OCI-LY7 (cell line): ENCODE measurements at regions not wholly inside any gene's neighbourhood (a gene's known extent, or its start where the extent isn't known, plus 50 kb on each side); places are given as distances from the start of the nearest gene placed in this dataset.

Source experiments
- EZH2phosphoT487 ChIP-seq: fragments of 200-600 bp; sonication (generic); IDR thresholded peaks from 2 replicates; pipeline ENCODE4 v1.6.1; 2018; ENCODE audit warnings: low read depth, borderline replicate concordance, mild to moderate bottlenecking, mixed run types, antibody characterized with exemption, low read length, moderate library complexity, mixed read lengths
- TF ChIP-seq, protein P1 (sequence below): fragments of 200-600 bp; sonication (generic); conservative IDR thresholded peaks from 2 replicates; pipeline ENCODE4 v1.5.1; 2014; ENCODE audit warnings: mild to moderate bottlenecking, antibody characterized with exemption, low read length, moderate library complexity, mixed read lengths

- TF ChIP-seq, protein P1, sequence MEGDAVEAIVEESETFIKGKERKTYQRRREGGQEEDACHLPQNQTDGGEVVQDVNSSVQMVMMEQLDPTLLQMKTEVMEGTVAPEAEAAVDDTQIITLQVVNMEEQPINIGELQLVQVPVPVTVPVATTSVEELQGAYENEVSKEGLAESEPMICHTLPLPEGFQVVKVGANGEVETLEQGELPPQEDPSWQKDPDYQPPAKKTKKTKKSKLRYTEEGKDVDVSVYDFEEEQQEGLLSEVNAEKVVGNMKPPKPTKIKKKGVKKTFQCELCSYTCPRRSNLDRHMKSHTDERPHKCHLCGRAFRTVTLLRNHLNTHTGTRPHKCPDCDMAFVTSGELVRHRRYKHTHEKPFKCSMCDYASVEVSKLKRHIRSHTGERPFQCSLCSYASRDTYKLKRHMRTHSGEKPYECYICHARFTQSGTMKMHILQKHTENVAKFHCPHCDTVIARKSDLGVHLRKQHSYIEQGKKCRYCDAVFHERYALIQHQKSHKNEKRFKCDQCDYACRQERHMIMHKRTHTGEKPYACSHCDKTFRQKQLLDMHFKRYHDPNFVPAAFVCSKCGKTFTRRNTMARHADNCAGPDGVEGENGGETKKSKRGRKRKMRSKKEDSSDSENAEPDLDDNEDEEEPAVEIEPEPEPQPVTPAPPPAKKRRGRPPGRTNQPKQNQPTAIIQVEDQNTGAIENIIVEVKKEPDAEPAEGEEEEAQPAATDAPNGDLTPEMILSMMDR, result no peak
- TF ChIP-seq EZH2phosphoT487, result no peak
Measured at GRCh38 chr10:59587756-59588140, 121.9 kb downstream of the SLC16A9 start.
